ENCODE measurements at regions not wholly inside any gene's neighbourhood (a gene's known extent, or its start where the extent isn't known, plus 50 kb on each side); places are given as distances from the start of the nearest gene placed in this dataset.

DNA sequence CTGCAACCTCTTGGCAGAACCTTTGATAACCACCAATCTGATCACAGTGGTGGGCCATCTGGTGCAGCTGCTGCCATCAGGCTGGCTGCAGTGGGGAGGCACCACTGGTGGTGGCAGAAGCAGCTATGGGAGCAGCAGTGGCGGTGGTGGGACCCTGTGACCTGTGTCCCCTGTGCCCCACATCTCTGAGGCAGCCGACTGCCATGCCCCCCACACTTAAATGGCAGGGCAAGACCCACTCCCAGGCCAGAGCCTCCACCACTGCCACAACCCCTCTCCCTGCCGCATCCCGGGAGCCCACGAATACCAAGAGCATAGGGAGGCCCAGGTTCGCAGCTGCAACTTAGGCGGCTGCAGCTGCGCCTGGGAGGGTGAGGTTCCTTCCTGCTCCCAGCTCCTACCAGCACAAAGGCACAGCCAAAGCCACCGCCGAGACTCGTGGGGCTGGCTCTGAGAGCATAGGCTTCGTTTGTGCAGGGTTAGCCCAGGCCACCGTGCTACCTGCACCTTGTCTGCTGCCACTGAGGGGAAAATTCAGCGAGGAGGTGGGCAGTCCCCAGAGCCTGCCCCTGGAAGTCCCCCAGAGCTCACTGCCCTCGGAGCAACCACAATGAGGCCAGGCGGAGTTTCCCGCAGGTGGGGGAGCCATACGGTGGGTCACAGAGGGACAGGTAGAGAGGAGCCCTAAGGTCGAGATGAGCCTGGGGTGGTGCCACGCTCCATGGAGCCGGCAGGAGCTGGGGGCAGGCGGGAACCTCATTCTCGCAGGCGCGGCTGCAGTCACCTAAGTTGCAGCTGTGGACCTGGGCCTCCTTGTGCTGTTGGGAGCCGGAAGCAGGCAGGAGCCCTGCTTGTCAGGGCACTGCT is 518.7 kb downstream of the RWDD3 start:
- no peak overlapping the region for H3K27ac ChIP-seq
- TF ChIP-seq, protein P1, sequence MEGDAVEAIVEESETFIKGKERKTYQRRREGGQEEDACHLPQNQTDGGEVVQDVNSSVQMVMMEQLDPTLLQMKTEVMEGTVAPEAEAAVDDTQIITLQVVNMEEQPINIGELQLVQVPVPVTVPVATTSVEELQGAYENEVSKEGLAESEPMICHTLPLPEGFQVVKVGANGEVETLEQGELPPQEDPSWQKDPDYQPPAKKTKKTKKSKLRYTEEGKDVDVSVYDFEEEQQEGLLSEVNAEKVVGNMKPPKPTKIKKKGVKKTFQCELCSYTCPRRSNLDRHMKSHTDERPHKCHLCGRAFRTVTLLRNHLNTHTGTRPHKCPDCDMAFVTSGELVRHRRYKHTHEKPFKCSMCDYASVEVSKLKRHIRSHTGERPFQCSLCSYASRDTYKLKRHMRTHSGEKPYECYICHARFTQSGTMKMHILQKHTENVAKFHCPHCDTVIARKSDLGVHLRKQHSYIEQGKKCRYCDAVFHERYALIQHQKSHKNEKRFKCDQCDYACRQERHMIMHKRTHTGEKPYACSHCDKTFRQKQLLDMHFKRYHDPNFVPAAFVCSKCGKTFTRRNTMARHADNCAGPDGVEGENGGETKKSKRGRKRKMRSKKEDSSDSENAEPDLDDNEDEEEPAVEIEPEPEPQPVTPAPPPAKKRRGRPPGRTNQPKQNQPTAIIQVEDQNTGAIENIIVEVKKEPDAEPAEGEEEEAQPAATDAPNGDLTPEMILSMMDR (IDR thresholded peaks at IDR 0.05), result no peak
- DNase-seq (ENCODE audit: low spot score), result no peak
- no peak overlapping the region for H3K4me3 ChIP-seq

DNA sequence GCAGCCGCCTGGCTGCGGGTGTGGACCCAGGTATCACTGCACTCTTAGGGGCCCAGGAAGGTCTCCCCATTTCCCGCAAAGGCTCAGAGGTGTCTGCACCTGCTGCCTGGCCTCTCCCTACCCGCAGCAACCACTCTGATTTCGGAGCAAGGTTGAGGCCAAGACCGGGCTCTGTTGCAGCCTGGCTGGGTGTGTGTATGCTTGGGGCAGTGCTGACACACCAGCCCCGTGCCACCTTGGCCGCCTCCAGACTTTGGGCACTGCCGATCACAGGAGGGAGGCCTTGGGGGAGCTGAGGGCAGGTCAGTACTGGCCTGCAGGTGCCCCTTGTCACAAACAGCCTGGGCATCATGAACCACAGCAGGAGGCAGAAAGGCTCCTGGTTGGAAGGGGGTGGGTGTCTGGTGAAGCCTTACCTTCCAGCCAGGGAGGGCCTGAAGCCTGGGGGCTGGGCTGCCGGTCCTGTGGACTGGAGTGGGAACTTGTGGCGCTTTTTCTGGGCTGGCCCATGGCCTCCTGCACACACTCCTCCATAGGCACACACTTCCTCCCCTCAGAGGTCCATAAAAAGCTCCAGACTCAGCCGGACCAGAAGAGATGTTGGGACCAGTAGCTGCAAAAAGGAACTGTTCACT is 519.5 kb downstream of the RWDD3 start:
- TF ChIP-seq, protein P1 (IDR thresholded peaks at IDR 0.05), result no peak
- Histone ChIP-seq H3K4me3 (no peak overlapping the region), H3K27ac (no peak overlapping the region)
- DNase-seq (ENCODE audit: low spot score), result no peak

DNA sequence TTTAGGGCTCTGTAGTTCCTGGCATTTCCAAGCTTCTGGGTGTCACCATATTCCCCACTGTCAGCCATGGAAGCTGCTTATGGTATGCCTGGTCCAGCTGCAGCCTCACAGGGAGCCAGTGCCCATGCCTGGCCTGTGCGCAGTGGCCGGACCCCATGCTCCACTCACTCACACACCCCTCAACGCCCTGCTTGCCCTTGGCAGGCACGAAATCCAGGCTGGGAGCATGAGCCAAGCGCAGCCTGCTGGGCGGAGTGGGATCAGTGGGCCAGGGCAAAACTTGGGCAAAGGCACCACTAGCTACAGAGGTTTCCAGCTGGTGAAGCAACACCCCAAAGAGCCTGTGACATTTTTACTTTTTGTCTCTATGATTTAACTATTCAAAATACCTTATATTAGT is 520.4 kb downstream of the RWDD3 start:
- no peak for DNase-seq (ENCODE audit: low spot score)
- TF ChIP-seq, protein P1 (IDR thresholded peaks at IDR 0.05), result no peak
- no peak overlapping the region for H3K4me3 ChIP-seq

DNA sequence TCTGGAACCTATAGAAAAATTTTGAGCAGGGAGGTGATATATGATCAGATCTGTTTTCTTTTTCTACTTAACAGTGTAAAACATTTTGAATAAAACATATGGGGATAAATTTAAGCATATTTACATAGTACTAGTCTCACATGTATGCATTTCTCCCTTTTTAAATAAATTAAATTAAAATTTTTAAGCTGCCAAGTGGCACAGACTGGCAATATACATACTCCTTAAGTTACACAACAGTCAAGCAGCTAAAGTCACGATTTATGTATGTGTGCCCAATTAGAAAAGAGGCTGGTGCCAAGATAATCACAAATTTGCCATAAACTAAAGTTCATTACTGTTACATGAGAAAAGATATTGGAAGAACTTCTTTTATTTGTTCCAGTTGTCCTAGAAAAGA is 532.0 kb downstream of the RWDD3 start:
- TF ChIP-seq, protein P1 (IDR thresholded peaks at IDR 0.05), result no peak
- Histone ChIP-seq H3K4me3 (no peak overlapping the region), H3K27ac (no peak overlapping the region)
- DNase-seq (ENCODE audit: low spot score), result no peak

More for the DNA sequence above, 520.4 kb downstream of the RWDD3 start:
- no peak overlapping the region for H3K27ac ChIP-seq

DNA sequence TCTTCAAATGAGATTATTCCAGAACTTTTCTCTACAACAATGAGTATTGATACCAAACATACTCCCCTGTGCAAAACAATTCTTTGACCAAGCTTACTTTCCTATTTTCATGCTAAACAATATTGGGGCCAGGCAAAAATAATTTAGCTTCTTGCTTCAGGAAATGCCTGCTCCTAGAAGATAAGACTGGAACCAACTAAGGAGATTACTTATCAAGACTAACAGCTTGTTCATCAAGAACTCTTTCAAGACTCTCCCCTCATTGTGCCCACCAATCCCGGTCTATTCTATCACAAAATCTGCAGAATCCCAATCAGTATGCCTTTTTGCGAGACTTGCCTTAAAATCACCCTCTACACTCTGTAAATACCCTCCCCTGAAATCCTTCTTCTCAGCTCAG is 536.6 kb downstream of the RWDD3 start:
- TF ChIP-seq, protein P1 (IDR thresholded peaks at IDR 0.05), result no peak
- no peak for DNase-seq (ENCODE audit: low spot score)
- no peak overlapping the region for H3K4me3 ChIP-seq
- H3K27ac ChIP-seq, result no peak overlapping the region

DNA sequence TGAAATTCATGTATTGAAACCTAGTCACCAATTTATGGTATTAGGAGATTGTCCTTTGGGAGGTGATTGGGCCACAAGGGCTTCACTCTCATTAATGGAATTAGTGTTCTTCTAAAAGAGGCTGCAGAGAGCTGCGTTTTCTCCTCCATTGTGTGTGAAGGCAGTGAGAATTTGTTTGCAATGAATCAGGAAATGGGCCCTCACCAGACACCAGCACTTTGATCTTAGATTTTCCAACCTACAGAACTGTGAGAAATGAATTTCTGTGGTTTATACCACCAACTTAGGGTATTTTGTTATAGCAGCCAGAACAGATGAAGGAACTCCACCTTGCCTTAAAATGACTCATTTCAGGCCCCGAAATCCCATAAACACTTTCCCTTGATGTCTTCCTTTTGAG is 544.2 kb downstream of the RWDD3 start:
- TF ChIP-seq, protein P1 (IDR thresholded peaks at IDR 0.05), result no peak
- DNase-seq (ENCODE audit: low spot score), result no peak
- H3K4me3 ChIP-seq, result no peak overlapping the region
- no peak overlapping the region for H3K27ac ChIP-seq

DNA sequence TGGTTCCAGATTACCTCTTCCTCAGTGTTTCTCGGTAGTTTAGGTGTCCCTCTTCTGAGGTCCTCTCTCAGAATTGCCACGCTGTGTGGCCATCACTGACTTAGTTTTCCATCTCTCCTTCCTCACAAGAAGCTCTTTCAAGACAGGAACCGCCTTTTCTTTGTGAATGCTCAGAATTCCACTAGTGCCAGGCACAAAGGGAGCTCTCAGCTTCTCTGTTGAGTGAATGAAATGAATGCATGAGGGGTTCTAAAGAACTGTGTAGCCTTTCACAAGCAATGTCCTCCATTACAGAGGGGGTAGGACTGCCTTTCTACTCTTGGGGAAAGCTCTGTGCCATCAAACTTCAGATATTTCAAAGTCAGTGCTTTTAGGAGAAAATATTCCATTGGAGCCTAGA is 546.8 kb downstream of the RWDD3 start:
- no peak for DNase-seq (ENCODE audit: low spot score)
- TF ChIP-seq, protein P1 (IDR thresholded peaks at IDR 0.05), result no peak
- Histone ChIP-seq H3K27ac (no peak overlapping the region), H3K4me3 (no peak overlapping the region)
